GM19351 (cell line): ENCODE measurements at regions not wholly inside any gene's neighbourhood (a gene's known extent, or its start where the extent isn't known, plus 50 kb on each side); places are given as distances from the start of the nearest gene placed in this dataset.

ENCODE experiments used
- ATAC-seq: cut with Tn5 transposase; IDR thresholded peaks from one replicate; pipeline ENCODE4 v1.9.1; 2021; ENCODE audit warnings: mild to moderate bottlenecking, moderate library complexity; ENCODE audit not compliant: unreplicated experiment

DNA sequence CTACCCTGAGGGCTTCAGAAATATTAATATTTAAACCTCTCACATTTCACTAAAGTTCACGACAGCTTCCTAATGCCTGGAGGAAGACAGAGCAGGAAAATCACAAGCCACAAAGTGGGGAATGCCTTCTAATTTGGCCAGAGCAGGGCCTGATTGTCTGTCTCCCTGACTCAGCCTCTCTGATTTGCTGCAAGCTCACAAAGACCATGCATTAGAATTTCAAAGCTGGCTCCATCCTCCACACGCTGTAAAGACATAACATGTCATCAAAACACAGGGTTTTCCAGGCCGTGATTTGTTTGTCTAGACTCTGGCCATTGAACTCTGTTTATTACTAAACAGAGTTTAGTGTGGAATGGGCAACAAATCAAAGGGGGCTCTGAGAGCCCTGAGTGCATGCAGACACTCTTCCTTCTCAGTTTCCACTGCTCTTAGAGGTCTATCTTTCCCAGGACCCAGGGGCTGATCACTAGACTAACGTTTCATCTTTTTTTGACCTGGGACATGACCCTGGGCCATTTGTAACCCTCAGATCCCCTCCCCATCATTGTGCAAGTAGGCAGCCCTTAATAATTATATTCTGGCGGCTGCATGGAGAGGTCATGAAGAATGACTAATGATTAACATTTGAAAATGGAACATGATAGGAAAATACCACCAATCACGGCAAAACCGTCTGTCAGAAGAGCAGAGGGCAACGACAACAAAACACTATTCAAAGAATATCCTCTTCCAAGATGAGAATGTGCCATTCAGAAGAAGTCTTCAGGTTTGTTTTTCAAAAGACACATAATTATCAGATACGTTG, 140.2 kb downstream of the ENC1 start:
- ATAC-seq = no peak

DNA sequence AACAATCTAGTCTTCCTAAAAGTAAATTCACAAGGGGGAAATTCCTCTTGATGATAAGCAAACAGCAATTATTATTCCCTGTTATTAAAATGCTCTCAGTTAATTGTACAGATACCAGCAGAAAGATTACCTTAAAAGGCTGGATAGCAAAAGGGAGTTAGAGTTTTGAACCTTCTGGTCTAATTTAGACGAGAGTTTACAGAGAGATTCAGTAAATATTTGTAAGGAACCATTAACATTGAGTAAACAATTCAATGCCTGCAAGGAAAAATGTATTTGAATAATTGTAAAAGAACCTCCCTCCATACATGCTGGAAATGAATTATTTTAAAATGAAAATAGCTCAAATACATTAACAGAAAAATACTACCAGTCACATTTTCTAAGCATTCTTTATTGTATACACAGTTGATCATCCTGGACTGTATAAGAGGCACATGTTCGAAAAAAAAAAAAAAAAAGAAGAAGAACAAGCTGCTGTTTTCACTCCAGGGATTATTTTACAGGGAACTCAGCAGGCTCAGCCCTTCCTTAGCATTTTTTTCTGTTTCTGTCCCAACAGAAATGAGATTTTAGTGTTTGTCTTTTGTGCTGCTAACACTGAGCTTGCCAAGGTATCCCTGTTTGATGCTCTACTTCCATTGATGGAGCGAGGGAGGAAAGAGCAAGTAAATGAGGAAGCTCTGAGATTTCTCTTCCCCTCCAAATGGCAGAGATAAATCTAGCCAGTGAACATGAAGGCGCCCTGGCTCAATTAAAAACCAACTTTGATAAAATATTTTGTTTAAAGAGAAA, 141.1 kb downstream of the ENC1 start:
- no peak for ATAC-seq

GRCh38 chr5:74497706-74498105, 142.8 kb downstream of the ENC1 start:
- ATAC-seq = no peak

GRCh38 chr5:74493411-74493810, 147.1 kb downstream of the ENC1 start:
- no peak for ATAC-seq

GRCh38 chr5:74492230-74492629, 148.3 kb downstream of the ENC1 start:
- no peak for ATAC-seq

DNA sequence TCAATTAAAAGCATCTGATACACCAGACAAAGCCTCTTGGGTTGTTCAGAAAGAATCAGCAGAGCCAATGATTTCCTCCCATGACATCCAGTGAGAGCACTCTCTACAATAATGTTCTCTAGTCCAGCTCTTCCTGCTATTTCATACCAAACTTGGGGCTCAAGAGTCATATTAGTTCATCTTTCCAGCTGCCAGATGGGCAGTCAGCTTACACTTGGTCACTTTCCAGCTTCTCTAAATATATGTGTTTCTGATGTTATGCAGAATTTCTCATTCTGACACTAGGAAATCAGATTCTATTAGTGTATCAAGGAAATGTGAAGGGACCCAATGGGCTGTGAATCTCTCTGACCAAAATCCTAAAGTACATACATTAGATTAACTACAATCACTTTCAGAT, 148.9 kb downstream of the ENC1 start:
- ATAC-seq = no peak

GRCh38 chr5:74490814-74491213, 149.7 kb downstream of the ENC1 start:
- ATAC-seq = peak; percentile 95

DNA sequence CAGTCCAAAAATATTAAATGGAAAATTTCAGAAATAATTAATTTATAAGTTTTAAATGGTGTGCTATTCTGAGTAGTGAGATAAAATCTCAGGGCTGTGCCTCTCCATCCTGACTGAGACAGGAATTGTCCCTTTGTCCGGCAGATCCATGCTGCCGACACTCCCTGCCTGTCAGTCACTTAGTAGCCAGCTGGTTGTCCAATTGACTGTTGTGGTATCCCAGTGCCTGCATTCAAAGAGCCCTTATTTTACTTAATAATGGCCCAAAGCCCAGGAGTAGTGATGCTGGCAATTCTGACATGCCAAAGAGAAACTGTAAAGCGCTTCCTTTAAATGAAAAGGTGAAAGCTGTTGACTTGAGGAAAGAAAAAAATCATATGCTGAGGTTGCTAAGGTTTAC, 157.5 kb downstream of the ENC1 start:
- ATAC-seq = no peak

GRCh38 chr5:74482523-74482922, 158.0 kb downstream of the ENC1 start:
- ATAC-seq = no peak

GRCh38 chr5:74481357-74481756, 159.2 kb downstream of the ENC1 start:
- peak; percentile 77 for ATAC-seq

- ATAC-seq = no peak
Observed at GRCh38 chr5:74480201-74480600, 160.3 kb downstream of the ENC1 start.

DNA sequence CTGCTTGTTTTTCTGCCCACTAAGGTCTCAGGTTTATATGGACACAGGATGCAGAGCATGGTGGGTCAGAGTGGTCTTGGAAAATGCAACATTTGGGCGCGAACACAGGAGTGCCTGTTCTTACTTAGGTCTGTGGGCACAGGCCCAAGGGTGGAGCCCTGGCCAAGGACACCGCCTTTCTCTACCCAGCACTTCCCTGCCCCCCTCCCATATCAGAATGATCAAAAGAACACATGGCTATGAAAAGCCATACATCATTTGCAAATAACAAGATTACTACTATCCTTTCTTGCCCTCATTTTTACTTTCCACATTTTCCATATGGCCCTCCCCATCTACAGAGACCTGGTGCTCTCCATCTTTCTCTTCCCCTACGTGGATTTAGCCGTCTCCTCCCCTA, 162.2 kb downstream of the ENC1 start:
- no peak for ATAC-seq

GRCh38 chr5:74477761-74478160, 162.8 kb downstream of the ENC1 start:
- no peak for ATAC-seq

GRCh38 chr5:74476819-74477453, 163.6 kb downstream of the ENC1 start:
- ATAC-seq = no peak

GRCh38 chr5:74476046-74476818, 164.3 kb downstream of the ENC1 start:
- no peak for ATAC-seq

DNA sequence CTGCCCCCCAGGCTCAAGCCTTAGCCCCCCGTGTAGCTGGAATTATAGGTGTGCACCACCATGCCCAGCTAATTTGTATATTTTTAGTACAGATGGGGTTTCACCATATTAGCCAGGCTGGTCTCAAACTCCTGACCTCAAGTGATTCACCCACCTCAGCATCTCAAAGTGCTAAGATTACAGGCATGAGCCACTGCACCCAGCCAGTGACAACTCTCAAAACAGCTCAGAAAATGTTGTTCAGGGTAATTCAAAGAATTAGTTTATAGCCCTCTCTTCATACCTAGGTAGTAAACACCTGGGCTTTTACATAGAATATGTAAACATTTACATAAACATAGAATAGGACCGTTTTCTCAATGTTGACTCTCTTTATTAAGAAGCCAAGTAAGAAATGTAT, 168.7 kb downstream of the ENC1 start:
- ATAC-seq = no peak

DNA sequence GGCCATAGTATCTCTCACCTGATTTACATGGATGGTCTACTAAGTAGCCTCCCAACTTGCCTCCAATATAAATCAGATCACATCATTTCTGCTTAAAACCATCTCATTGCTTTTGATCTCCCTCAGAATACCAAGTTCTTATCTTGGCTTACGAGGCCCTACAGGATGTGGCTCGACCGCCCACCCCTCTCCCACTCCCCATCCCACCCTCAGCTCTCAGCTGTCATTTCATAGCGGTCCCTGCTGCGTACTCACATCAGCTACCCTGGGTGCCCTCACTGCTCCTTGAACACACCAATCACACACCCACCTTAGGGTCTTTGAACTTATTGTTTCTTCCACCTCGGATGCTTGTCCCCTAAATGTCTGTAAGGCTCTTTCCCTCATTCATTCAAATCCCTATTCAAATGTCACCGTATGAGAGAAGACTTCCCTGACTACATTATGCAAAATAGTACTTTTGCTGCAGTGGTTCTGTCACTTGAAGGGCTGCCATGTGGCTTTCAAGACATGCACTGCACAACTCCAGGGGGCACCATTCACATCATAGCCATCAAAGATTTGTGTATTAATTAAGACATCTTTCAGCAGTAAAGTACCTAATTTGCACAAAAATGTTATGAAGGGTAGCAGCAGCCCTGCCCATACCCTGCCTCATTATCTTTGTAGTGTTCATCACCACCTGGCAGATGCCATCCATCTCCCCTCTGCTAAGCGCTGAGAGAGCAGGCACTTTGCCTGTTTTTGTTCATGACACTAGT, 171.1 kb downstream of the ENC1 start:
- ATAC-seq = no peak

DNA sequence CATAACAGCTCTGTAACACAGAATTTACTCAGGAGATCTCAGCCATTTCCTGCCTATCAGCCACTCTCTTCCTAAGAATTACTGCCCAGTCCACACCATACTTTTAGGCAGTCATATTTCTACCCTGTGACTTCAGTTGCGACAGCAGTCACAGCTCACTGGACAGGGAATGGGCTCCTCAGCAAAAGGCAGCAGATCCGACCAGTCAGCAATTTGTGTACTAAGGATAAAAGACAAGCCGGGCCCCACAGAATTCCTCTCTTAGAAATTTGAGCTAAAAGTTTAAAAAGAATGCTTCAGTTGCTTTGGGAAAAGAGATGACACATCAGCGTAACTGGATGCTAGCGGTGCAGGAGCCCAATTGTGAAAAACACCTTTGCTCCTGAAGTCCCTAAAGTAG, 172.1 kb downstream of the ENC1 start:
- ATAC-seq = no peak

DNA sequence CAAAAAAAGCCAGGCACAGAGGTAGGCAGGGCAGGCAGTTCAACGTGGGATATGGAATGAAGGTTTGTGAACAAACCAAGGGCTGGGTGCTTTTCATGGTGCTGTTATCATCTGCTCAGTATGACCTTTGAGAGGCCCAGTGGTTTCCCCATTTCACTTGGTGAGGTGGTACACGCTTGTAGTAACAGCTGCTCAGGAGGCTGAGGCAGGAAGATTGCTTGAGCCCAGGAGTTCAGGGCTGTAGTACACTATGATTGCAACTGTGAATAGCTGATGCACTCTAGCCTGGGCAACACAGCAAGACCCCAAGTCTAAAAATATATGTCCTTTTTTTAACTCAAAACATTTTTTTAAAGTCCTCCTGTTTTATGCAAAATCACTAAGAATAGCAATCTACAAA, 174.8 kb downstream of the ENC1 start:
- no peak for ATAC-seq

- ATAC-seq = no peak
Observed at GRCh38 chr5:74464512-74465209, 175.9 kb downstream of the ENC1 start.
